ENCODE measurements at regions not wholly inside any gene's neighbourhood (a gene's known extent, or its start where the extent isn't known, plus 50 kb on each side); places are given as distances from the start of the nearest gene placed in this dataset.

- Histone ChIP-seq H3K4me3 (ENCODE audit: low read depth in 2 of 2, low read length in 1 of 2) (no peak overlapping the region), H2AFZ (ENCODE audit: low read depth) (no peak overlapping the region), H3K9me2 (no peaks in the 10 kb centered on the region), H3K27ac (ENCODE audit: low read depth in 2 of 2, low read length in 1 of 2) (no peak overlapping the region), H3K4me1 (ENCODE audit: control insufficient read depth in 1 of 2, insufficient read depth in 2 of 2, low read depth in 1 of 2, low read length in 1 of 2) (no peaks in the 10 kb centered on the region), H3K27me3 (ENCODE audit: insufficient read depth) (no peaks in the 10 kb centered on the region), H3K36me3 (replicated peaks in 1 of 2; ENCODE audit: control insufficient read depth in 1 of 2, insufficient read depth in 2 of 2, low read length in 1 of 2) (no peaks in the 10 kb centered on the region), H3K9ac (no peak overlapping the region), H4K20me1 (ENCODE audit: insufficient read depth) (no peaks in the 10 kb centered on the region), H3K79me2 (ENCODE audit: insufficient read depth) (no peaks in the 10 kb centered on the region), H3K9me3 (0 out of 2 replicates have a peak, but pooled peaks cover 4% of the 10 kb centered on the region), H3F3A (replicated peaks; ENCODE audit: insufficient read depth) (no peaks in the 10 kb centered on the region), H3K4me2 (no peak overlapping the region)
- 80% methylated on average over 2 of the region's 2 CpGs for WGBS (ENCODE audit: low lambda C conversion rate)
- POLR2A ChIA-PET, result no interaction called here
- DNase-seq, result no peak
- TF ChIP-seq RXRA (IDR thresholded peaks at IDR 0.05; ENCODE audit: borderline replicate concordance, low read depth) (no peak), NRF1 (IDR thresholded peaks at IDR 0.05; ENCODE audit: low read depth, low read length) (no peak), NFIC (IDR thresholded peaks at IDR 0.05; ENCODE audit: borderline replicate concordance) (no peak), PBX3 (IDR thresholded peaks at IDR 0.05) (no peak), RFX5 (IDR thresholded peaks at IDR 0.05; ENCODE audit: low read length) (no peak), JUND (IDR thresholded peaks at IDR 0.05) (no peak)
- CTCF ChIA-PET, result interaction anchor here (0.8 to 1.6 kb wide), 3 partner anchors 10 to 96 kb away, joined by 3 read pairs; no protein-coding TSS in a partner anchor
These were observed 61.8 kb upstream of the TTLL7 start for GRCh38 chr1:84060781-84061180.

GRCh38 chr1:84048820-84049219, 49.9 kb upstream of the TTLL7 start:
- Histone ChIP-seq H3K9me2 (no peaks in the 10 kb centered on the region), H3K4me3 (ENCODE audit: low read depth in 2 of 2, low read length in 1 of 2) (no peak overlapping the region), H3K4me1 (ENCODE audit: control insufficient read depth in 1 of 2, insufficient read depth in 2 of 2, low read depth in 1 of 2, low read length in 1 of 2) (no peaks in the 10 kb centered on the region), H3F3A (replicated peaks; ENCODE audit: insufficient read depth) (no peaks in the 10 kb centered on the region), H3K27ac (ENCODE audit: low read depth in 2 of 2, low read length in 1 of 2) (no peak overlapping the region), H3K79me2 (ENCODE audit: insufficient read depth) (no peaks in the 10 kb centered on the region), H2AFZ (ENCODE audit: low read depth) (no peak overlapping the region), H3K9ac (no peak overlapping the region), H3K36me3 (replicated peaks in 1 of 2; ENCODE audit: control insufficient read depth in 1 of 2, insufficient read depth in 2 of 2, low read length in 1 of 2) (no peaks in the 10 kb centered on the region), H3K4me2 (no peak overlapping the region), H3K27me3 (ENCODE audit: insufficient read depth) (no peaks in the 10 kb centered on the region), H3K9me3 (no peaks in the 10 kb centered on the region), H4K20me1 (ENCODE audit: insufficient read depth) (no peaks in the 10 kb centered on the region)
- DNase-seq, result no peak
- WGBS (ENCODE audit: low lambda C conversion rate), result 44% methylated on average over 2 of the region's 2 CpGs
- no peak for TF ChIP-seq NRF1 (IDR thresholded peaks at IDR 0.05; ENCODE audit: low read depth, low read length)
- TF ChIP-seq RCOR1 (IDR thresholded peaks at IDR 0.05; ENCODE audit: low read length), result no peak
- no peak for TF ChIP-seq FOXJ3 (CRISPR knock-in tag; IDR thresholded peaks at IDR 0.05)
- TF ChIP-seq JUND (IDR thresholded peaks at IDR 0.05), result no peak
- no peak for TF ChIP-seq PBX3 (IDR thresholded peaks at IDR 0.05)
- TF ChIP-seq RFX5 (IDR thresholded peaks at IDR 0.05; ENCODE audit: low read length), result no peak
- TF ChIP-seq FOXM1 (IDR thresholded peaks at IDR 0.05; ENCODE audit: low read depth), result no peak
- TF ChIP-seq SMC3 (IDR thresholded peaks at IDR 0.05; ENCODE audit: low read depth, low read length), result no peak
- TF ChIP-seq REST (IDR thresholded peaks at IDR 0.05; ENCODE audit: low read depth, low read length), result no peak
- no peak for TF ChIP-seq EP300 (IDR thresholded peaks at IDR 0.05; ENCODE audit: borderline replicate concordance in 1 of 2, low read depth in 1 of 2, low read length in 1 of 2)
- no peak for TF ChIP-seq RXRA (IDR thresholded peaks at IDR 0.05; ENCODE audit: borderline replicate concordance, low read depth)
- TF ChIP-seq RAD21 (IDR thresholded peaks at IDR 0.05; ENCODE audit: low read length), result no peak
- no peak for TF ChIP-seq YY1 (IDR thresholded peaks at IDR 0.05; ENCODE audit: low read depth)
- no peak for TF ChIP-seq MEF2A (IDR thresholded peaks at IDR 0.05; ENCODE audit: borderline replicate concordance, low read depth)
- TF ChIP-seq GABPA (IDR thresholded peaks at IDR 0.05; ENCODE audit: low read depth), result no peak
- no peak for TF ChIP-seq TAF1 (IDR thresholded peaks at IDR 0.05; ENCODE audit: borderline replicate concordance, low read depth, low read length)
- no peak for TF ChIP-seq CHD2 (IDR thresholded peaks at IDR 0.05; ENCODE audit: low read length, partially characterized antibody)
- TF ChIP-seq GATA2 (CRISPR knock-in tag; IDR thresholded peaks at IDR 0.05), result no peak
- CTCF ChIA-PET, result no interaction called here
- POLR2A ChIA-PET, result no interaction called here
